Vagina (tissue), 2 donors: ENCODE measurements at regions not wholly inside any gene's neighbourhood (a gene's known extent, or its start where the extent isn't known, plus 50 kb on each side); places are given as distances from the start of the nearest gene placed in this dataset.
A peak's percentile ranks its signal among the peaks of the same experiment; 100 is the strongest.

Source experiments
- DNase-seq, 2 donors: peaks; one replicate each; pipeline ENCODE4 v3.0.0-alpha.2; 2017; ENCODE audit errors: extremely low spot score in 2 of 2
- H3K27ac ChIP-seq: fragments of 200-600 bp; sonication (generic); one replicate; pipeline ENCODE4 v1.5.1; 2019
- H3K27me3 ChIP-seq: fragments of 200-600 bp; sonication (generic); one replicate; pipeline ENCODE4 v1.5.1; 2019
- H3K36me3 ChIP-seq, 2 donors: fragments of 200-600 bp; sonication (generic); one replicate each; pipeline ENCODE4 v1.5.1; 2017 to 2019
- H3K4me1 ChIP-seq: fragments of 200-600 bp; sonication (generic); one replicate; pipeline ENCODE4 v1.5.1; 2019
- H3K4me3 ChIP-seq, 2 donors: fragments of 200-600 bp; sonication (generic); 1 replicate in 1 of 2; 2 replicates in 1 of 2; pipeline ENCODE4 v1.5.1; 2016 to 2019
- H3K9me3 ChIP-seq: fragments of 200-600 bp; sonication (generic); one replicate; pipeline ENCODE4 v1.5.1; 2019
- POLR2A ChIP-seq, 2 donors: fragments of 450-650 bp; IDR thresholded peaks; one replicate each; pipeline ENCODE4 v1.6.1; 2017; ENCODE audit warnings: antibody characterized with exemption in 2 of 2, mild to moderate bottlenecking in 2 of 2, moderate library complexity in 2 of 2
- POLR2AphosphoS5 ChIP-seq, 2 donors: sonication (generic); formaldehyde crosslinking; IDR thresholded peaks; one replicate each; pipeline ENCODE4 v1.9.0; 2017; ENCODE audit warnings: antibody characterized with exemption in 2 of 2, mild to moderate bottlenecking in 2 of 2, low read depth in 1 of 2; ENCODE audit not compliant: insufficient read depth in 1 of 2
- intact Hi-C: fragments of 100-400 bp; cut with DNase I; formaldehyde crosslinking; loops from one replicate; pipeline ENCODE4 v1.15.1; 2023
- TF ChIP-seq, protein P1 (sequence below), 3 experiments: fragments of 450-650 bp in 2 of 3; fragments of 200-600 bp in 1 of 3; sonication (generic) in 1 of 3; IDR thresholded peaks; one replicate each; pipeline ENCODE4 v1.5.1; 2017 to 2019; ENCODE audit warnings: antibody characterized with exemption in 3 of 3, mild to moderate bottlenecking in 2 of 3, moderate library complexity in 2 of 3

DNA sequence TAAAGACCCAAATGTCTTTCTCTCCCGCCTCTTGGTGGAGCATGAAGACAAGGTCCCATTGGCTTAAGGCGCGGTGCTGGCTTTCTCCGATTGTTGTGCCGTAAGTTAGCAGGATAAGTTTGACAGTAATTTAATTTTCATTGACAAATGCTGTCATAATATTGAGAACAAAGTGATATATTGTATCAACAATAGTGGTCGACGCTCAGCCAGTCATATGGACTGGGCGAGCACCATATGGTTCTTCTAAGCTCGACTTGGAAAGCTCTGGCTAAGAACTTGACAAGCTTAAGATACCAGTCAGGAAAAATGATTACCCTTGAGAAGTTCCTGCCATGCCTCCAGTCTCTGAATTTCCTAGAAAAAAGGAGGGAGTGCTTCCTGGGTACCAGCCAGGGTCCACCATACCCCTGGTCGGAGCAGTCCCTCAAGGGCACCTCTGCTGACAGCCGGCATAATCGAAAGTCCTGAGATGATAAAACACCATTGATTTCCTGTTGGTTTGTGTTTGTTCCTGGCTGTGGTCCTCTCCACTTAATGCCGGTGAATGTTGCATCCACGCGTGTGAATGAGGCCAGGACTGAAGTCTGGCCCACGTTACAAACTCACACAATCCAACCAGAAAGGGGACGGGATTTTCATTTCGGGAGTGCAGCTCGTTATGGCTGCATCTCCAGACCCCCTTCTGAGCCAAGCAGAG lies 262.1 kb downstream of the ZNF536 start:
- H3K27me3 ChIP-seq = no peaks in the 10 kb centered on the region
- TF ChIP-seq, protein P1, sequence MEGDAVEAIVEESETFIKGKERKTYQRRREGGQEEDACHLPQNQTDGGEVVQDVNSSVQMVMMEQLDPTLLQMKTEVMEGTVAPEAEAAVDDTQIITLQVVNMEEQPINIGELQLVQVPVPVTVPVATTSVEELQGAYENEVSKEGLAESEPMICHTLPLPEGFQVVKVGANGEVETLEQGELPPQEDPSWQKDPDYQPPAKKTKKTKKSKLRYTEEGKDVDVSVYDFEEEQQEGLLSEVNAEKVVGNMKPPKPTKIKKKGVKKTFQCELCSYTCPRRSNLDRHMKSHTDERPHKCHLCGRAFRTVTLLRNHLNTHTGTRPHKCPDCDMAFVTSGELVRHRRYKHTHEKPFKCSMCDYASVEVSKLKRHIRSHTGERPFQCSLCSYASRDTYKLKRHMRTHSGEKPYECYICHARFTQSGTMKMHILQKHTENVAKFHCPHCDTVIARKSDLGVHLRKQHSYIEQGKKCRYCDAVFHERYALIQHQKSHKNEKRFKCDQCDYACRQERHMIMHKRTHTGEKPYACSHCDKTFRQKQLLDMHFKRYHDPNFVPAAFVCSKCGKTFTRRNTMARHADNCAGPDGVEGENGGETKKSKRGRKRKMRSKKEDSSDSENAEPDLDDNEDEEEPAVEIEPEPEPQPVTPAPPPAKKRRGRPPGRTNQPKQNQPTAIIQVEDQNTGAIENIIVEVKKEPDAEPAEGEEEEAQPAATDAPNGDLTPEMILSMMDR (IDR thresholded peaks at IDR 0.05) = no peak
- H3K9me3 ChIP-seq = no peaks in the 10 kb centered on the region
- H3K27ac ChIP-seq = no peak overlapping the region
- peak in 1 of 2 donors; percentile 56 for DNase-seq
- intact Hi-C loops = no loop called here
- H3K4me3 ChIP-seq = no peak overlapping the region
- no peaks in the 10 kb centered on the region for H3K36me3 ChIP-seq
- no peaks in the 10 kb centered on the region for H3K4me1 ChIP-seq

GRCh38 chr19:30631033-30631370 lies 258.8 kb downstream of the ZNF536 start:
- no peaks in the 10 kb centered on the region for H3K36me3 ChIP-seq
- no peak overlapping the region for H3K4me3 ChIP-seq
- no peak overlapping the region for H3K27ac ChIP-seq
- H3K9me3 ChIP-seq = no peaks in the 10 kb centered on the region
- H3K4me1 ChIP-seq = no peaks in the 10 kb centered on the region
- no peaks in the 10 kb centered on the region for H3K27me3 ChIP-seq
- TF ChIP-seq POLR2AphosphoS5 (IDR thresholded peaks at IDR 0.05; ENCODE audit: insufficient read depth in 1 of 2, low read depth in 1 of 2) (no peak), POLR2A (IDR thresholded peaks at IDR 0.05) (no peak)
- TF ChIP-seq, protein P1 (IDR thresholded peaks at IDR 0.05) = no peak
- no peak for DNase-seq
- intact Hi-C loops = no loop called here

DNA sequence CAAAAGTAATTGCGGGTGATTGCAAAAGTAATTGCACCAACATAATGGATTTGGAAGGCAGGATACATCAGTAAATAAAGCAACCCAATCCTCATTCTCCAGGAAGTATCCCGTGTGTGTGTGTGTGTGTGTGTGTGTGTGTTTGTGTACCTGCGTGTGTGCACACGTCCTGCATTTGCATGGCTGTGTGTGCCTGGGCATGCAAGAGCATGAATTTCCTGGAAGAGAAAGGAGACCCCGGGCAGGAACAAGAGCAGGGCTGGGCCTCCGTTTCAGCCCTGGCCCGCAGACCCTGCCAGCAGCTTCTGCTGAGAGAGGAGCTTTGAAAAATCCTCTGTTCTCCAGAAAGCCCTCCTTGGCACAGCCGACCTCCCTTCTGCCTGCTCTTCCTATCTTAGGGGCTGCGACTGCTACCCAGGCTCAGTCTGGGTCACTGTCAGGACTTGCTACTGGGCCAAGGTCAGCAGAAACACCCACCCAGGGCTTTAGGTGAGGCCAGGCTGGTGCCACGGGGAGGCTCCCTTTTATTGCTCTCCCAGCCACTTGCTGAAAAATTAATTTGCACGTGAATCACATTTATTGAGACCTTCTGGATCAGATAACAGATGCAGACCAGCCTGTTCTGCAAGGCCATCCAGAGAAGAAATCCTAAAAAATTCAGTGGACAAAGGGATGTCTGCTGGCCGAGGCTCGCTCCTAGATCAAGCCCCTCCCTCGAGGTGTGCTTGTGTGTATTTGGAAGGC lies 258.3 kb downstream of the ZNF536 start:
- no peak overlapping the region for H3K4me3 ChIP-seq
- no peaks in the 10 kb centered on the region for H3K36me3 ChIP-seq
- intact Hi-C loops = no loop called here
- H3K27me3 ChIP-seq = no peaks in the 10 kb centered on the region
- no peak overlapping the region for H3K27ac ChIP-seq
- TF ChIP-seq POLR2AphosphoS5 (IDR thresholded peaks at IDR 0.05; ENCODE audit: insufficient read depth in 1 of 2, low read depth in 1 of 2) (no peak), POLR2A (IDR thresholded peaks at IDR 0.05) (no peak)
- DNase-seq = no peak
- no peaks in the 10 kb centered on the region for H3K9me3 ChIP-seq
- no peaks in the 10 kb centered on the region for H3K4me1 ChIP-seq

DNA sequence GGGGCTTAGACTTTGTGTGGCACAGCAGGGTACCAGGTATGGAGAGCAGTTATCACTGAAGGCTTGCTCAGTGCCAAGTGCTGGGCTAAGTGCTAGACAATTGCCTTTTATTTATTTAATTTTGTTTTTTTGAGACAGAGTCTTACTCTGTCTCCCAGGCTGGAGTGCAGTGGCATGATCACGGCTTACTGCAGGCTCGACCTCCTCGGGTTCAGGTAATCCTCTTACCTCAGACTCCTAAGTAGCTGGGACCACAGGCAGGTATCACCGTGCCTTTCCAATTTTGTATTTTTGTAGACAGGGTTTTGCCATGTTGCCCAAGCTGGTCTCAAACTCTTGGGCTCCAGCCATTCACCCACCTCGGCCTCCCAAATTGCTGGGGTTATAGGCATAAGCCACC lies 256.9 kb downstream of the ZNF536 start:
- no peaks in the 10 kb centered on the region for H3K4me1 ChIP-seq

GRCh38 chr19:30626626-30626966 lies 254.4 kb downstream of the ZNF536 start:
- no peaks in the 10 kb centered on the region for H3K4me1 ChIP-seq
- no peaks in the 10 kb centered on the region for H3K36me3 ChIP-seq
- H3K4me3 ChIP-seq = no peak overlapping the region
- H3K27ac ChIP-seq = no peak overlapping the region
- intact Hi-C loops = no loop called here
- TF ChIP-seq, protein P1 (IDR thresholded peaks at IDR 0.05) = no peak
- TF ChIP-seq POLR2A (IDR thresholded peaks at IDR 0.05) = no peak
- no peak for TF ChIP-seq POLR2AphosphoS5 (IDR thresholded peaks at IDR 0.05; ENCODE audit: insufficient read depth in 1 of 2, low read depth in 1 of 2)
- H3K27me3 ChIP-seq = no peaks in the 10 kb centered on the region
- DNase-seq = peak in 1 of 2 donors; percentile 8
- no peaks in the 10 kb centered on the region for H3K9me3 ChIP-seq

More for the DNA sequence above, 256.9 kb downstream of the ZNF536 start:
- no peak overlapping the region for H3K4me3 ChIP-seq
- intact Hi-C loops = no loop called here
- no peak for DNase-seq
- H3K9me3 ChIP-seq = no peaks in the 10 kb centered on the region
- no peaks in the 10 kb centered on the region for H3K27me3 ChIP-seq
- TF ChIP-seq POLR2A (IDR thresholded peaks at IDR 0.05) (no peak), POLR2AphosphoS5 (IDR thresholded peaks at IDR 0.05; ENCODE audit: insufficient read depth in 1 of 2, low read depth in 1 of 2) (no peak)
- TF ChIP-seq, protein P1 (IDR thresholded peaks at IDR 0.05) = no peak
- H3K36me3 ChIP-seq = no peaks in the 10 kb centered on the region
- H3K27ac ChIP-seq = no peak overlapping the region
